DOHH2 (cell line): ENCODE measurements at regions not wholly inside any gene's neighbourhood (a gene's known extent, or its start where the extent isn't known, plus 50 kb on each side); places are given as distances from the start of the nearest gene placed in this dataset.

Experiments used
- H3F3A ChIP-seq: fragments of 200-600 bp; sonication (generic), shearing (Covaris generic); 2 replicates; pipeline ENCODE4 v1.6.0; 2016; ENCODE audit warnings: antibody characterized with exemption, mild to moderate bottlenecking; ENCODE audit not compliant: control insufficient read depth, insufficient read depth
- H3K27ac ChIP-seq: fragments of 200-600 bp; sonication (generic); 2 replicates; pipeline ENCODE4 v1.5.1; 2014; ENCODE audit warnings: low read depth, mild to moderate bottlenecking, low read length, moderate library complexity
- H3K27me3 ChIP-seq: fragments of 200-600 bp; sonication (generic); 2 replicates; pipeline ENCODE4 v1.6.1; 2014; ENCODE audit warnings: mild to moderate bottlenecking, low read length, mixed read lengths; ENCODE audit not compliant: control insufficient read depth
- H3K36me3 ChIP-seq: fragments of 200-600 bp; sonication (generic); 2 replicates; pipeline ENCODE4 v1.6.1; 2014; ENCODE audit warnings: mild to moderate bottlenecking, low read length, moderate library complexity, mixed read lengths; ENCODE audit not compliant: control insufficient read depth
- H3K4me1 ChIP-seq: fragments of 200-600 bp; sonication (generic); 2 replicates; pipeline ENCODE4 v1.6.1; 2014; ENCODE audit warnings: mild to moderate bottlenecking, low read length, mixed read lengths; ENCODE audit not compliant: control insufficient read depth
- H3K4me2 ChIP-seq: fragments of 200-600 bp; sonication (generic); 2 replicates; pipeline ENCODE4 v1.6.0; 2014; ENCODE audit warnings: mild to moderate bottlenecking, low read length, moderate library complexity
- H3K4me3 ChIP-seq: fragments of 200-600 bp; sonication (generic); 2 replicates; pipeline ENCODE4 v1.5.1; 2014; ENCODE audit warnings: mild to moderate bottlenecking, low read length, mixed read lengths
- H3K79me2 ChIP-seq: fragments of 200-600 bp; sonication (generic); 2 replicates; pipeline ENCODE4 v1.6.1; 2014; ENCODE audit warnings: mild to moderate bottlenecking, low read length, mixed read lengths; ENCODE audit not compliant: control insufficient read depth
- H3K9me2 ChIP-seq: fragments of 200-600 bp; sonication (generic); replicated peaks from 2 replicates; pipeline ENCODE4 v1.6.1; 2014; ENCODE audit warnings: mild to moderate bottlenecking, low read length, mixed read lengths; ENCODE audit not compliant: control insufficient read depth
- H3K9me3 ChIP-seq: fragments of 200-600 bp; sonication (generic); 2 replicates; pipeline ENCODE4 v1.6.1; 2014; ENCODE audit warnings: antibody characterized with exemption, low read length, mixed read lengths; ENCODE audit not compliant: control insufficient read depth, insufficient read depth
- H4K20me1 ChIP-seq: fragments of 200-600 bp; sonication (generic); 2 replicates; pipeline ENCODE4 v1.6.0; 2014; ENCODE audit warnings: low read depth, mild to moderate bottlenecking, antibody characterized with exemption, low read length, moderate library complexity; ENCODE audit not compliant: control insufficient read depth, insufficient read depth
- EZH2phosphoT487 ChIP-seq: fragments of 200-600 bp; sonication (generic); IDR thresholded peaks from 2 replicates; pipeline ENCODE4 v1.6.1; 2017; ENCODE audit warnings: borderline replicate concordance, mild to moderate bottlenecking, antibody characterized with exemption, low read length, moderate library complexity, mixed read lengths
- TF ChIP-seq, protein P1 (sequence below): fragments of 200-600 bp; sonication (generic); IDR thresholded peaks from one replicate; pipeline ENCODE4 v1.5.1; 2014; ENCODE audit warnings: antibody characterized with exemption, mild to moderate bottlenecking, low read depth, low read length; ENCODE audit not compliant: poor library complexity, severe bottlenecking

DNA sequence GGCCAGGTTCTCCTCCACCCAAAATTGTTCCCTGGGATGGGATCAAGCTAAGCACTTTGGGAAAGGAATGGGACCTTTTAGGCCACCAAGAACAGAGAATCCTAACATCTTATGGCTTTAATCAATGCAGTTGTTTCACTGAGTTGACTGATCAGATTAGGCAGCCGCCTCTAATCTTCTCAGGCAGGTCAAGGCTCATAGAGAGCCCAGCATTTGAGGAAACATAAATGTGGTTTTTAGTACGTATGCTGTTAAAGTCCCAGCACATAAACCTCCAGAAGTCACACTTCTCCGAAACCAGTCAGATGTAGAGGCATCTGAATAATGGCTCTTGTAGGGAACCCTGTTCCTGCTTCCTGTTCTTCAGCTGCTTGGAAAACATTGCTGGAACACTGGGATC, 99.5 kb upstream of the RMDN2 start:
- Histone ChIP-seq H3K36me3 (no peaks in the 10 kb centered on the region), H3K9me3 (no peaks in the 10 kb centered on the region), H3K79me2 (no peaks in the 10 kb centered on the region), H4K20me1 (no peaks in the 10 kb centered on the region), H3K4me2 (no peak overlapping the region), H3K4me3 (no peak overlapping the region), H3K4me1 (peaks cover 4% of the 10 kb centered on the region; the same call in 1 of the 2 replicates), H3F3A (no peaks in the 10 kb centered on the region), H3K27me3 (peaks cover 7% of the 10 kb centered on the region; the same call in 1 of the 2 replicates), H3K9me2 (no peaks in the 10 kb centered on the region), H3K27ac (no peak overlapping the region)
- no peak for TF ChIP-seq EZH2phosphoT487
- TF ChIP-seq, protein P1, sequence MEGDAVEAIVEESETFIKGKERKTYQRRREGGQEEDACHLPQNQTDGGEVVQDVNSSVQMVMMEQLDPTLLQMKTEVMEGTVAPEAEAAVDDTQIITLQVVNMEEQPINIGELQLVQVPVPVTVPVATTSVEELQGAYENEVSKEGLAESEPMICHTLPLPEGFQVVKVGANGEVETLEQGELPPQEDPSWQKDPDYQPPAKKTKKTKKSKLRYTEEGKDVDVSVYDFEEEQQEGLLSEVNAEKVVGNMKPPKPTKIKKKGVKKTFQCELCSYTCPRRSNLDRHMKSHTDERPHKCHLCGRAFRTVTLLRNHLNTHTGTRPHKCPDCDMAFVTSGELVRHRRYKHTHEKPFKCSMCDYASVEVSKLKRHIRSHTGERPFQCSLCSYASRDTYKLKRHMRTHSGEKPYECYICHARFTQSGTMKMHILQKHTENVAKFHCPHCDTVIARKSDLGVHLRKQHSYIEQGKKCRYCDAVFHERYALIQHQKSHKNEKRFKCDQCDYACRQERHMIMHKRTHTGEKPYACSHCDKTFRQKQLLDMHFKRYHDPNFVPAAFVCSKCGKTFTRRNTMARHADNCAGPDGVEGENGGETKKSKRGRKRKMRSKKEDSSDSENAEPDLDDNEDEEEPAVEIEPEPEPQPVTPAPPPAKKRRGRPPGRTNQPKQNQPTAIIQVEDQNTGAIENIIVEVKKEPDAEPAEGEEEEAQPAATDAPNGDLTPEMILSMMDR: no peak

DNA sequence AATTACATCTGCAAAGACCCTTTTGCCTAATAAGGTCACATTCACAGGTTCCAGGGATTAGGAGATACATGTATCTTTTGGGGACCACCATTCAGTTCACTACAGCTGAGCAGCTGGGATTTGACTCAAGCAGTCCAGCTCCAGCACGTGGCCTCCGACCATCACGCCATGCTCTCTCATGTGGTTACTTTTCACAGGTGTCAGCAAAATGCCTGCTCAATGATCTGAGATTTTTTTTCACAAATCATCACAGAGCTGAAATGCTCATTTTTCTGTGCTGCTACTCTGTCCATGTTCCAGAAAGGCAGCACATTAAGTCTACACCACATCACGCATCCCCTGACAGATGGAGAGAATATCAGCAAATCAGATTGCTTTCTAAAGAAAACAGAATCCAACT, 98.5 kb upstream of the RMDN2 start:
- Histone ChIP-seq H3K36me3 (no peaks in the 10 kb centered on the region), H3K27me3 (peaks cover 11% of the 10 kb centered on the region), H3F3A (no peaks in the 10 kb centered on the region), H3K4me1 (peaks cover 4% of the 10 kb centered on the region; the same call in 1 of the 2 replicates), H3K27ac (no peak overlapping the region), H3K9me2 (no peaks in the 10 kb centered on the region), H3K4me3 (no peak overlapping the region), H3K9me3 (no peaks in the 10 kb centered on the region), H3K79me2 (no peaks in the 10 kb centered on the region), H4K20me1 (no peaks in the 10 kb centered on the region), H3K4me2 (no peak overlapping the region)
- TF ChIP-seq, protein P1: no peak
- TF ChIP-seq EZH2phosphoT487: no peak

- TF ChIP-seq, protein P1: no peak
- no peak for TF ChIP-seq EZH2phosphoT487
- Histone ChIP-seq H3K36me3 (no peaks in the 10 kb centered on the region), H3K9me2 (no peaks in the 10 kb centered on the region), H3K27me3 (peaks cover 16% of the 10 kb centered on the region), H3K4me3 (no peak overlapping the region), H3K4me1 (peaks cover 4% of the 10 kb centered on the region; the same call in 1 of the 2 replicates), H3K4me2 (no peak overlapping the region), H3K9me3 (no peaks in the 10 kb centered on the region), H4K20me1 (no peaks in the 10 kb centered on the region), H3K27ac (no peak overlapping the region), H3K79me2 (no peaks in the 10 kb centered on the region), H3F3A (no peaks in the 10 kb centered on the region)
Measured at GRCh38 chr2:37827455-37827854, 97.6 kb upstream of the RMDN2 start.
